ENCODE measurements at regions not wholly inside any gene's neighbourhood (a gene's known extent, or its start where the extent isn't known, plus 50 kb on each side); places are given as distances from the start of the nearest gene placed in this dataset.

DNA sequence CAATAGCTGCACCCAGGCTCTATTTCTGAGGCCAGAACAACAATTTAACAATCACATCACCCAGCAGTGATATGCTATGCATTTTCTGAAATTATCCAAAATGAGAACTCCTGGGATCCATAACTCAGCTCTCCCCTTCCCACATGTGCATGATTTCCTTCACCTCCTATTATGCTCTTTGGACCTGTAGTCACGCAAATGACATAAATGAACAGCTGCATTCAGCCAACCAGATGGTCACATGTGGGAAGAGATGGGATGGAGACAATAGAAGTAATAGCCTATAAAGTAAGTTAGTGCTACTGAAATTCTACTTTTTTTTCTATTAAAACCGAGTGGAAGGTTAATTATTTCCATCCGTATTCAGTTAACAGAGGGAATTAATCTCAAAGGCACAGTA, 662.1 kb upstream of the ID4 start:
- Histone ChIP-seq H3K4ac (ENCODE audit: low read depth, low read length) (no peak overlapping the region), H2BK15ac (ENCODE audit: low read depth, low read length) (no peak overlapping the region), H3K9me1 (ENCODE audit: insufficient read depth, low read length) (no peaks in the 10 kb centered on the region), H3K4me3 (ENCODE audit: insufficient read depth, low read depth, low read length) (no peak overlapping the region), H4K91ac (ENCODE audit: insufficient read depth, low read depth, low read length) (no peak overlapping the region), H3K79me1 (ENCODE audit: low read depth in 1 of 2, low read length in 2 of 2) (no peaks in the 10 kb centered on the region), H3K4me1 (ENCODE audit: control insufficient read depth, insufficient read depth, low read length) (no peaks in the 10 kb centered on the region), H3K9ac (ENCODE audit: low read depth, low read length) (no peak overlapping the region), H3K56ac (ENCODE audit: extremely low read depth, insufficient read depth, low read length) (no peak overlapping the region), H3K27ac (ENCODE audit: insufficient read depth, low read length) (no peak overlapping the region), H4K8ac (ENCODE audit: low read depth in 2 of 2, low read length in 2 of 2) (no peak overlapping the region), H3K9me3 (ENCODE audit: control insufficient read depth, insufficient read depth, low read length) (0 out of 2 replicates have a peak, but pooled peaks cover 4% of the 10 kb centered on the region), H3K4me2 (ENCODE audit: low read depth, low read length) (no peak overlapping the region), H4K5ac (ENCODE audit: low read depth, low read length) (no peak overlapping the region), H2BK5ac (ENCODE audit: low read depth, low read length, poor library complexity, severe bottlenecking) (no peak overlapping the region), H2BK20ac (ENCODE audit: low read depth, low read length) (no peak overlapping the region), H3K14ac (replicated peaks; ENCODE audit: low read depth, low read length) (no peak overlapping the region), H2AK5ac (ENCODE audit: low read depth, low read length) (no peak overlapping the region), H3K23ac (ENCODE audit: low read depth, low read length) (no peak overlapping the region), H2AK9ac (replicated peaks; ENCODE audit: low read depth, low read length, poor library complexity) (no peak overlapping the region), H2BK120ac (ENCODE audit: low read depth, low read length) (no peak overlapping the region), H4K20me1 (ENCODE audit: insufficient read depth, low read length) (no peaks in the 10 kb centered on the region), H3K27me3 (ENCODE audit: control insufficient read depth, insufficient read depth, low read length) (no peaks in the 10 kb centered on the region), H3K36me3 (ENCODE audit: control insufficient read depth, insufficient read depth, low read length) (no peaks in the 10 kb centered on the region), H2AFZ (replicated peaks; ENCODE audit: low read length, poor library complexity) (no peak overlapping the region), H3K18ac (ENCODE audit: low read depth, low read length) (no peak overlapping the region)
- TF ChIP-seq RCOR1 (IDR thresholded peaks at IDR 0.05; ENCODE audit: insufficient replicate concordance, low read length) (no peak), RAD21 (IDR thresholded peaks at IDR 0.05; ENCODE audit: low read length) (no peak), FOS (IDR thresholded peaks at IDR 0.05; ENCODE audit: low read depth, low read length) (no peak), CEBPB (IDR thresholded peaks at IDR 0.05; ENCODE audit: low read depth, low read length) (no peak), MXI1 (IDR thresholded peaks at IDR 0.05; ENCODE audit: borderline replicate concordance, low read depth, low read length) (no peak), MAFK (IDR thresholded peaks at IDR 0.05; ENCODE audit: low read depth, low read length) (no peak), CHD1 (IDR thresholded peaks at IDR 0.05; ENCODE audit: low read depth, low read length) (no peak), POLR2A (IDR thresholded peaks at IDR 0.05; ENCODE audit: low read depth, low read length) (no peak), RFX5 (IDR thresholded peaks at IDR 0.05; ENCODE audit: low read depth, low read length) (no peak), ELK1 (IDR thresholded peaks at IDR 0.05; ENCODE audit: borderline replicate concordance, low read depth, low read length) (no peak), NFE2L2 (IDR thresholded peaks at IDR 0.05; ENCODE audit: low read depth, low read length) (no peak), MAZ (IDR thresholded peaks at IDR 0.05; ENCODE audit: borderline replicate concordance, low read depth, low read length) (no peak), SMC3 (IDR thresholded peaks at IDR 0.05; ENCODE audit: low read depth, low read length) (no peak), BHLHE40 (IDR thresholded peaks at IDR 0.05; ENCODE audit: low read depth, low read length) (no peak)
- TF ChIP-seq, protein P1, sequence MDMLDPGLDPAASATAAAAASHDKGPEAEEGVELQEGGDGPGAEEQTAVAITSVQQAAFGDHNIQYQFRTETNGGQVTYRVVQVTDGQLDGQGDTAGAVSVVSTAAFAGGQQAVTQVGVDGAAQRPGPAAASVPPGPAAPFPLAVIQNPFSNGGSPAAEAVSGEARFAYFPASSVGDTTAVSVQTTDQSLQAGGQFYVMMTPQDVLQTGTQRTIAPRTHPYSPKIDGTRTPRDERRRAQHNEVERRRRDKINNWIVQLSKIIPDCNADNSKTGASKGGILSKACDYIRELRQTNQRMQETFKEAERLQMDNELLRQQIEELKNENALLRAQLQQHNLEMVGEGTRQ (IDR thresholded peaks at IDR 0.05; ENCODE audit: low read depth, low read length): no peak
- TF ChIP-seq, protein P2, sequence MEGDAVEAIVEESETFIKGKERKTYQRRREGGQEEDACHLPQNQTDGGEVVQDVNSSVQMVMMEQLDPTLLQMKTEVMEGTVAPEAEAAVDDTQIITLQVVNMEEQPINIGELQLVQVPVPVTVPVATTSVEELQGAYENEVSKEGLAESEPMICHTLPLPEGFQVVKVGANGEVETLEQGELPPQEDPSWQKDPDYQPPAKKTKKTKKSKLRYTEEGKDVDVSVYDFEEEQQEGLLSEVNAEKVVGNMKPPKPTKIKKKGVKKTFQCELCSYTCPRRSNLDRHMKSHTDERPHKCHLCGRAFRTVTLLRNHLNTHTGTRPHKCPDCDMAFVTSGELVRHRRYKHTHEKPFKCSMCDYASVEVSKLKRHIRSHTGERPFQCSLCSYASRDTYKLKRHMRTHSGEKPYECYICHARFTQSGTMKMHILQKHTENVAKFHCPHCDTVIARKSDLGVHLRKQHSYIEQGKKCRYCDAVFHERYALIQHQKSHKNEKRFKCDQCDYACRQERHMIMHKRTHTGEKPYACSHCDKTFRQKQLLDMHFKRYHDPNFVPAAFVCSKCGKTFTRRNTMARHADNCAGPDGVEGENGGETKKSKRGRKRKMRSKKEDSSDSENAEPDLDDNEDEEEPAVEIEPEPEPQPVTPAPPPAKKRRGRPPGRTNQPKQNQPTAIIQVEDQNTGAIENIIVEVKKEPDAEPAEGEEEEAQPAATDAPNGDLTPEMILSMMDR (conservative IDR thresholded peaks at IDR 0.05; ENCODE audit: low read depth, low read length): no peak
- in situ Hi-C loops (cut with MboI; ENCODE audit: low sequenced_read_pairs) (no loop called here), dilution Hi-C loops (cut with HindIII; ENCODE audit: low sequenced_read_pairs, unreplicated experiment) (no loop called here), intact Hi-C loops (cut with micrococcal nuclease) (no loop called here)
- DNase-seq (no peak), ATAC-seq (ENCODE audit: low read depth) (no peak)
- ChIA-PET POLR2A (ENCODE audit: unreplicated experiment) (no interaction called here), CTCF (no interaction called here)
- no CpG with 5 or more reads among the region's 3 CpGs for WGBS, 2 experiments (ENCODE audit: extremely low coverage in 2 of 2, insufficient read length in 1 of 2)
- BruUV-seq (replicated peaks): no TSS peak

Data from IMR-90 (cell line).